OCI-LY1 (cell line): ENCODE measurements at regions not wholly inside any gene's neighbourhood (a gene's known extent, or its start where the extent isn't known, plus 50 kb on each side); places are given as distances from the start of the nearest gene placed in this dataset.

Experiments used
- H2AFZ ChIP-seq: fragments of 200-600 bp; sonication (generic), shearing (Covaris generic); 2 replicates; pipeline ENCODE4 v1.6.0; 2014; ENCODE audit warnings: antibody characterized with exemption, mild to moderate bottlenecking, low read length
- H3F3A ChIP-seq: fragments of 200-600 bp; sonication (generic), shearing (Covaris generic); 2 replicates; pipeline ENCODE4 v1.6.0; 2014; ENCODE audit warnings: mild to moderate bottlenecking, antibody characterized with exemption, low read length, moderate library complexity; ENCODE audit not compliant: insufficient read depth
- H3K27ac ChIP-seq: fragments of 200-600 bp; sonication (generic); 2 replicates; pipeline ENCODE4 v1.5.1; 2014; ENCODE audit warnings: low read length, mixed run types, mild to moderate bottlenecking, low read depth; ENCODE audit not compliant: poor library complexity, severe bottlenecking
- H3K27me3 ChIP-seq: fragments of 200-600 bp; sonication (generic); 2 replicates; pipeline ENCODE4 v1.6.0; 2014; ENCODE audit warnings: antibody characterized with exemption, mild to moderate bottlenecking, low read length, moderate library complexity; ENCODE audit not compliant: insufficient read depth
- H3K36me3 ChIP-seq: fragments of 200-600 bp; sonication (generic); 2 replicates; pipeline ENCODE4 v1.6.1; 2014; ENCODE audit warnings: mild to moderate bottlenecking, antibody characterized with exemption, low read length, moderate library complexity, mixed read lengths; ENCODE audit not compliant: insufficient read depth
- H3K4me1 ChIP-seq: fragments of 200-600 bp; sonication (generic); 2 replicates; pipeline ENCODE4 v1.5.1; 2014; ENCODE audit warnings: mild to moderate bottlenecking, low read length, moderate library complexity; ENCODE audit not compliant: insufficient read depth, severe bottlenecking
- H3K4me2 ChIP-seq: fragments of 200-600 bp; sonication (generic), shearing (Covaris generic); 2 replicates; pipeline ENCODE4 v1.6.1; 2014; ENCODE audit warnings: low read length
- H3K4me3 ChIP-seq: fragments of 200-600 bp; sonication (generic); 2 replicates; pipeline ENCODE4 v1.5.1; 2014; ENCODE audit warnings: low read length, low read depth, mild to moderate bottlenecking, mixed read lengths; ENCODE audit not compliant: poor library complexity, severe bottlenecking
- H3K79me2 ChIP-seq: fragments of 200-600 bp; shearing (Covaris generic); 2 replicates; pipeline ENCODE4 v1.6.1; 2016; ENCODE audit warnings: mixed run types, low read length, mixed read lengths; ENCODE audit not compliant: insufficient read depth
- H3K9ac ChIP-seq: fragments of 200-600 bp; sonication (generic), shearing (Covaris generic); 2 replicates; pipeline ENCODE4 v1.6.1; 2014; ENCODE audit warnings: mild to moderate bottlenecking, low read length, mixed read lengths
- H3K9me2 ChIP-seq: fragments of 200-600 bp; sonication (generic), shearing (Covaris generic); 2 replicates; pipeline ENCODE4 v1.6.1; 2014; ENCODE audit warnings: low read depth, mild to moderate bottlenecking, low read length, mixed read lengths
- H3K9me3 ChIP-seq: fragments of 200-600 bp; shearing (Covaris generic); 2 replicates; pipeline ENCODE4 v1.6.1; 2014; ENCODE audit warnings: low read length, mixed read lengths
- H4K20me1 ChIP-seq: fragments of 200-600 bp; sonication (generic), shearing (Covaris generic); 2 replicates; pipeline ENCODE4 v1.6.0; 2016; ENCODE audit warnings: mild to moderate bottlenecking, low read length; ENCODE audit not compliant: insufficient read depth
- CTCF ChIP-seq: fragments of 200-600 bp; sonication (generic), shearing (Covaris generic); IDR thresholded peaks from 2 replicates; pipeline ENCODE4 v1.5.1; 2017; ENCODE audit warnings: mild to moderate bottlenecking, antibody characterized with exemption, low read length, moderate library complexity, mixed read lengths
- EZH2 ChIP-seq: fragments of 200-600 bp; sonication (generic), shearing (Covaris generic); IDR thresholded peaks from 2 replicates; pipeline ENCODE4 v1.8.0; 2017; ENCODE audit warnings: borderline replicate concordance, mixed run types, mild to moderate bottlenecking, antibody characterized with exemption, low read length, moderate library complexity, mixed read lengths

GRCh38 chr4:20127626-20128025, 124.1 kb upstream of the SLIT2 start:
- no peak overlapping the region for H3K4me3 ChIP-seq
- no peaks in the 10 kb centered on the region for H3K9me2 ChIP-seq
- no peaks in the 10 kb centered on the region for H3K79me2 ChIP-seq
- TF ChIP-seq EZH2 (no peak), CTCF (no peak)
- H3K4me2 ChIP-seq = no peak overlapping the region
- H3K9me3 ChIP-seq = no peaks in the 10 kb centered on the region
- no peaks in the 10 kb centered on the region for H4K20me1 ChIP-seq
- H3K27me3 ChIP-seq = no peaks in the 10 kb centered on the region
- no peaks in the 10 kb centered on the region for H3F3A ChIP-seq
- H3K9ac ChIP-seq = no peak overlapping the region
- H3K4me1 ChIP-seq = no peaks in the 10 kb centered on the region
- no peak overlapping the region for H3K27ac ChIP-seq
- no peaks in the 10 kb centered on the region for H3K36me3 ChIP-seq
- no peak overlapping the region for H2AFZ ChIP-seq

DNA sequence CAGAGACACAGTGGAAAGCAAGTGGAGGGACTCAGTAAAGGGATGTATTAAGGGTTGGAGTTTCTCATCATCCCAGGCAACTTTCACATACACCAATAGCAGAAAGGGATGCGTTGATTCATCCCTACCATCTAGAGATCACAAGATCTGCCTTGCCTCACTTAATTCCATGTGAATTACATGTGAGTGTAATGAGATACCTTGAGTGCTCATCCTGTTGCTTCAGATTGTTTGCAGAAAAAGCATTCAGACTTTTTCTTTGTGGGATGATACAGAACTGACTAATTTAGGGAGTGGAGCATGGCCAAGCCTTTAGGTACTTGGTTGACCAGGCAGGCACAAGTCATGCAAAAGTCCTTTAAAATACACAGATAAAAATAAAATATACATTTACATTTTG, 124.8 kb upstream of the SLIT2 start:
- Histone ChIP-seq H4K20me1 (no peaks in the 10 kb centered on the region), H3K36me3 (no peaks in the 10 kb centered on the region)

DNA sequence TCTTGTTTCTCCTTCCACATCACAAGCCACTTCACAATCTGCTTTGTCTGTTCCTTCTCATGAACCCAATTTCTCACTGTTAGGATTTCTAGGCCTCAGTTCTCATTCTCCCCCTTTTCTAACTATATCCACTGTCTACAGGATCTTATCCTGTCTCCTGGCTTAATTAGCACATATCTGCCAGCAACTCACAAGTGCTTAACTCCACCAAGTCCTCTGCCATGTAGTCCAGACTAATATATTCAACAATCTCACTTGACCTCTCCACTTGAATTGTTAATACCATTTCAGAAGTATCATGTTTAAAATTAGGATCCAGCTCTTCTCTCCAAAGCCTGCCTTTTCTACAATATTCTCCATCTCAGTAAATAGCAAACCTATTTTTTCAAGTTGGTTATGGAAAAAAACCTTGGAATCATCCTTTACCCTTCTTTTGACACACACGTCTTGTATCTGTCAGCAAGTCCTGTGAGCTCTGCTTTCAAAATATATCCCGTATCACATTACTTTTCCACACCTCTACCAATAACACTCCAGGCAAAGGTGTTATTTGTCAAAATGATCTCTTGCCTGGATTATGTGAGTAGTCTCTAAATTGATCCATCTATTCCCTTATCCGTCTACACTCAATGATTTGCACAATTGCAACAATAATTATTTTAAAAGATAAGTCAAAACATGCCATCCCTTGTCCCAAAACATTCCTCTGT, 127.2 kb upstream of the SLIT2 start:
- H3F3A ChIP-seq = no peaks in the 10 kb centered on the region
- no peak overlapping the region for H2AFZ ChIP-seq
- no peaks in the 10 kb centered on the region for H3K9me2 ChIP-seq
- H3K4me2 ChIP-seq = no peak overlapping the region
- H3K27me3 ChIP-seq = no peaks in the 10 kb centered on the region
- H3K27ac ChIP-seq = no peak overlapping the region
- H3K4me1 ChIP-seq = no peaks in the 10 kb centered on the region
- no peaks in the 10 kb centered on the region for H3K79me2 ChIP-seq
- H3K9me3 ChIP-seq = no peaks in the 10 kb centered on the region
- no peak for TF ChIP-seq EZH2
- TF ChIP-seq CTCF = no peak
- no peaks in the 10 kb centered on the region for H4K20me1 ChIP-seq
- H3K9ac ChIP-seq = no peak overlapping the region
- no peak overlapping the region for H3K4me3 ChIP-seq
- no peaks in the 10 kb centered on the region for H3K36me3 ChIP-seq

More for the DNA sequence above, 124.8 kb upstream of the SLIT2 start:
- no peak overlapping the region for H3K4me2 ChIP-seq
- no peaks in the 10 kb centered on the region for H3K79me2 ChIP-seq
- no peak overlapping the region for H3K4me3 ChIP-seq
- no peak overlapping the region for H3K9ac ChIP-seq
- no peak overlapping the region for H3K27ac ChIP-seq
- H3K9me2 ChIP-seq = no peaks in the 10 kb centered on the region
- TF ChIP-seq CTCF (no peak), EZH2 (no peak)
- no peaks in the 10 kb centered on the region for H3F3A ChIP-seq
- H2AFZ ChIP-seq = no peak overlapping the region
- H3K9me3 ChIP-seq = no peaks in the 10 kb centered on the region
- H3K4me1 ChIP-seq = no peaks in the 10 kb centered on the region
- H3K27me3 ChIP-seq = no peaks in the 10 kb centered on the region
